GM23338 (cell line): ENCODE measurements at regions not wholly inside any gene's neighbourhood (a gene's known extent, or its start where the extent isn't known, plus 50 kb on each side); places are given as distances from the start of the nearest gene placed in this dataset.
"Not testable (repeated sequence)": the region's sequence is repeated elsewhere in the genome, so short reads cannot be mapped to it uniquely, and the experiment has no call there.

Source experiments
- ATAC-seq: fragments of 200-7000 bp; cut with Tn5 transposase; 3 replicates; pipeline ENCODE4 v1.9.1; 2020
- DNase-seq: peaks from one replicate; pipeline ENCODE4 v3.0.0-alpha.2; 2015; ENCODE audit warnings: low spot score
- H2AFZ ChIP-seq: fragments of 200-600 bp; sonication (generic); 2 replicates; pipeline ENCODE4 v1.8.0; 2016; ENCODE audit warnings: antibody characterized with exemption, mild to moderate bottlenecking, moderate library complexity
- H3F3A ChIP-seq: fragments of 200-600 bp; sonication (generic); replicated peaks from 2 replicates; pipeline ENCODE4 v1.8.0; 2017; ENCODE audit warnings: antibody characterized with exemption, mixed run types, low read depth
- H3K27ac ChIP-seq: fragments of 200-600 bp; sonication (generic); 2 replicates; pipeline ENCODE4 v1.6.1; 2016; ENCODE audit warnings: low read depth
- H3K27me3 ChIP-seq: fragments of 200-600 bp; sonication (generic); 2 replicates; pipeline ENCODE4 v1.8.0; 2016; ENCODE audit warnings: mild to moderate bottlenecking, mixed run types, moderate library complexity; ENCODE audit not compliant: insufficient read depth
- H3K36me3 ChIP-seq: fragments of 200-600 bp; sonication (generic); 2 replicates; pipeline ENCODE4 v1.8.0; 2016; ENCODE audit warnings: mild to moderate bottlenecking; ENCODE audit not compliant: insufficient read depth
- H3K4me1 ChIP-seq: fragments of 200-600 bp; sonication (generic); 2 replicates; pipeline ENCODE4 v1.8.0; 2016; ENCODE audit warnings: mild to moderate bottlenecking, moderate library complexity; ENCODE audit not compliant: insufficient read depth
- H3K4me2 ChIP-seq: fragments of 200-600 bp; sonication (generic); 2 replicates; pipeline ENCODE4 v1.7.1; 2017; ENCODE audit warnings: mixed run types
- H3K4me3 ChIP-seq: fragments of 200-600 bp; sonication (generic); 2 replicates; pipeline ENCODE4 v1.6.1; 2016; ENCODE audit warnings: mixed run types
- H3K79me2 ChIP-seq: fragments of 200-600 bp; sonication (generic); replicated peaks from 2 replicates; pipeline ENCODE4 v1.8.0; 2017; ENCODE audit warnings: mild to moderate bottlenecking; ENCODE audit not compliant: insufficient read depth
- H3K9me2 ChIP-seq: fragments of 200-600 bp; sonication (generic); 2 replicates; pipeline ENCODE4 v1.8.0; 2017; ENCODE audit not compliant: insufficient read depth
- H4K20me1 ChIP-seq: fragments of 200-600 bp; sonication (generic); replicated peaks from 2 replicates; pipeline ENCODE4 v1.8.0; 2017; ENCODE audit warnings: mild to moderate bottlenecking; ENCODE audit not compliant: insufficient read depth
- H3K27ac Mint-ChIP-seq: 2 replicates; pipeline ENCODE4 v1.8.0; 2020; ENCODE audit warnings: inconsistent platforms, mild to moderate bottlenecking, moderate library complexity, mixed read lengths
- H3K27me3 Mint-ChIP-seq: 3 replicates; pipeline ENCODE4 v1.8.0; 2022; ENCODE audit warnings: low read depth, mild to moderate bottlenecking, moderate library complexity, mixed read lengths, inconsistent platforms; ENCODE audit not compliant: insufficient read depth, poor library complexity
- H3K36me3 Mint-ChIP-seq: 3 replicates; pipeline ENCODE4 v1.8.0; 2021; ENCODE audit warnings: low read depth, mild to moderate bottlenecking, inconsistent platforms, moderate library complexity, mixed read lengths
- H3K4me1 Mint-ChIP-seq: 3 replicates; pipeline ENCODE4 v1.8.0; 2020; ENCODE audit warnings: mild to moderate bottlenecking, inconsistent platforms, mixed read lengths
- H3K4me3 Mint-ChIP-seq: 3 replicates; pipeline ENCODE4 v1.8.0; 2021; ENCODE audit warnings: moderate library complexity, mild to moderate bottlenecking, inconsistent platforms, mixed read lengths
- H3K9me3 Mint-ChIP-seq: 3 replicates; pipeline ENCODE4 v1.8.0; 2020; ENCODE audit warnings: moderate library complexity, mild to moderate bottlenecking, inconsistent platforms, mixed read lengths
- EZH2 ChIP-seq: fragments of 200-600 bp; sonication (generic); IDR thresholded peaks from one replicate; pipeline ENCODE4 v1.8.0; 2017; ENCODE audit warnings: antibody characterized with exemption, mild to moderate bottlenecking, low read depth; ENCODE audit not compliant: unreplicated experiment
- EZH2phosphoT487 ChIP-seq: fragments of 200-600 bp; sonication (generic); IDR thresholded peaks from one replicate; pipeline ENCODE4 v1.8.1; 2018; ENCODE audit warnings: antibody characterized with exemption; ENCODE audit not compliant: unreplicated experiment
- POLR2AphosphoS5 ChIP-seq: IDR thresholded peaks from 2 replicates; pipeline ENCODE4 v1.6.1; 2016; ENCODE audit warnings: antibody characterized with exemption, low read depth
- REST ChIP-seq: IDR thresholded peaks from one replicate; pipeline ENCODE4 v1.6.1; 2018; ENCODE audit warnings: antibody characterized with exemption; ENCODE audit not compliant: unreplicated experiment
- ZNF114 ChIP-seq: fragments of 250-450 bp; sonication (Bioruptor Pico); IDR thresholded peaks from 2 replicates; pipeline ENCODE4 v1.5.0; 2020; ENCODE audit warnings: mild to moderate bottlenecking, moderate library complexity

- Mint-ChIP-seq H3K4me3 (no peak overlapping the region), H3K4me1 (no peaks in the 10 kb centered on the region), H3K9me3 (peaks cover 6% of the 10 kb centered on the region; the same call in 1 of the 3 replicates), H3K27me3 (no peaks in the 10 kb centered on the region), H3K27ac (no peak overlapping the region), H3K36me3 (no peaks in the 10 kb centered on the region)
- Histone ChIP-seq H4K20me1 (no peaks in the 10 kb centered on the region), H3K4me1 (no peaks in the 10 kb centered on the region), H3K4me2 (no peak overlapping the region), H3K9me2 (no peaks in the 10 kb centered on the region), H2AFZ (no peak overlapping the region), H3F3A (no peaks in the 10 kb centered on the region), H3K27me3 (no peaks in the 10 kb centered on the region), H3K36me3 (no peaks in the 10 kb centered on the region), H3K79me2 (no peaks in the 10 kb centered on the region), H3K27ac (no peak overlapping the region), H3K4me3 (no peak overlapping the region)
- DNase-seq, result no peak
- ATAC-seq, result no peak
- TF ChIP-seq REST, result no peak
- TF ChIP-seq EZH2, result no peak
Measured at GRCh38 chr5:103862398-103862797, 299.8 kb upstream of the NUDT12 start.

- Histone ChIP-seq H2AFZ (no peak overlapping the region), H3K9me2 (no peaks in the 10 kb centered on the region), H3K4me3 (no peak overlapping the region), H3K36me3 (no peaks in the 10 kb centered on the region), H3K4me2 (no peak overlapping the region), H3K79me2 (no peaks in the 10 kb centered on the region), H3F3A (no peaks in the 10 kb centered on the region), H4K20me1 (no peaks in the 10 kb centered on the region), H3K27ac (no peak overlapping the region), H3K27me3 (no peaks in the 10 kb centered on the region), H3K4me1 (no peaks in the 10 kb centered on the region)
- Mint-ChIP-seq H3K27ac (no peak overlapping the region), H3K9me3 (peaks cover 6% of the 10 kb centered on the region; the same call in 1 of the 3 replicates), H3K27me3 (no peaks in the 10 kb centered on the region), H3K4me3 (no peak overlapping the region), H3K36me3 (no peaks in the 10 kb centered on the region), H3K4me1 (no peaks in the 10 kb centered on the region)
- no peak for TF ChIP-seq EZH2phosphoT487
- no peak for TF ChIP-seq POLR2AphosphoS5
- TF ChIP-seq ZNF114, result no peak
- no peak for ATAC-seq
- DNase-seq, result no peak
Measured at GRCh38 chr5:103860327-103860726, 297.7 kb upstream of the NUDT12 start.

DNA sequence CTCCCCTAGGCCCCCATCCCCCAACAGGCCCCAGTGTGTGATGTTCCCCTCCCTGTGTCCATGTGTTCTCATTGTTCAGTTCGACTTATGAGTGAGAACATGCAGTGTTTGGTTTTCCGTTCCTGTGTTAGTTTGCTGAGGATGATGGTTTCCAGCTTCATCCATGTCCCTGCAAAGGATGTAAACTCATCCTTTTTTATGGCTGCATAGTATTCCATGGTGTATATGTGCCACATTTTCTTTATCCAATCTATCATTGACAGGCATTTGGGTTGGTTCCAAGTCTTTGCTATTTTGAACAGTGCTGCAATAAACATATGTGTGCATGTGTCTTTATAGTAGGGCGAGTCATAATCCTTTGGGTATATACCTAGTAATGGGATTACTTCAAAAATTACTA lies 295.8 kb upstream of the NUDT12 start:
- not testable (repeated sequence) for H4K20me1 ChIP-seq, H3K27ac ChIP-seq, H3K36me3 ChIP-seq, H3K79me2 ChIP-seq, H3K4me2 ChIP-seq, H3F3A ChIP-seq, H3K4me1 ChIP-seq, ATAC-seq, H3K36me3 Mint-ChIP-seq, H3K27ac Mint-ChIP-seq, H3K4me3 Mint-ChIP-seq, H3K9me3 Mint-ChIP-seq, H3K4me3 ChIP-seq, H3K27me3 Mint-ChIP-seq, H3K4me1 Mint-ChIP-seq, DNase-seq, H3K27me3 ChIP-seq, H3K9me2 ChIP-seq, H2AFZ ChIP-seq
